GM19023 (cell line): ENCODE measurements at regions not wholly inside any gene's neighbourhood (a gene's known extent, or its start where the extent isn't known, plus 50 kb on each side); places are given as distances from the start of the nearest gene placed in this dataset.
A peak's percentile ranks its signal among the peaks of the same experiment; 100 is the strongest.
"Not testable (repeated sequence)": the region's sequence is repeated elsewhere in the genome, so short reads cannot be mapped to it uniquely, and the experiment has no call there.

Experiments
- ATAC-seq: cut with Tn5 transposase; IDR thresholded peaks from one replicate; pipeline ENCODE4 v1.9.1; 2021; ENCODE audit warnings: mild to moderate bottlenecking, moderate library complexity; ENCODE audit not compliant: unreplicated experiment

- ATAC-seq, result no peak
Measured at GRCh38 chr5:21085791-21086190, 1097.8 kb upstream of the CDH18 start.

GRCh38 chr5:21071986-21072385 lies 1084.0 kb upstream of the CDH18 start:
- no peak for ATAC-seq

GRCh38 chr5:21071421-21071820 lies 1083.4 kb upstream of the CDH18 start:
- no peak for ATAC-seq

- ATAC-seq, result no peak
Measured at GRCh38 chr5:21070858-21071257, 1082.9 kb upstream of the CDH18 start.

- ATAC-seq, result no peak
Measured at GRCh38 chr5:21067724-21068123, 1079.7 kb upstream of the CDH18 start.

- ATAC-seq, result no peak
Measured at GRCh38 chr5:21063146-21063545, 1075.1 kb upstream of the CDH18 start.

- no peak for ATAC-seq
Measured at GRCh38 chr5:21058289-21058688, 1070.3 kb upstream of the CDH18 start.

GRCh38 chr5:21051945-21052344 lies 1063.9 kb upstream of the CDH18 start:
- no peak for ATAC-seq

GRCh38 chr5:21049901-21050300 lies 1061.9 kb upstream of the CDH18 start:
- ATAC-seq, result no peak

- ATAC-seq, result no peak
Measured at GRCh38 chr5:21030981-21031380, 1043.0 kb upstream of the CDH18 start.

GRCh38 chr5:21024966-21025365 lies 1037.0 kb upstream of the CDH18 start:
- ATAC-seq, result no peak

GRCh38 chr5:21013237-21013636 lies 1025.2 kb upstream of the CDH18 start:
- ATAC-seq, result no peak

GRCh38 chr5:21007781-21008180 lies 1019.8 kb upstream of the CDH18 start:
- ATAC-seq, result no peak

- ATAC-seq, result not testable (repeated sequence)
Measured at GRCh38 chr5:20988933-20989332, 1000.9 kb upstream of the CDH18 start.

- no peak for ATAC-seq
Measured at GRCh38 chr5:20985754-20986153, 997.8 kb upstream of the CDH18 start.

GRCh38 chr5:20974426-20974825 lies 986.4 kb upstream of the CDH18 start:
- ATAC-seq, result no peak

GRCh38 chr5:20972419-20972925 lies 984.5 kb upstream of the CDH18 start:
- peak; percentile 77 for ATAC-seq

GRCh38 chr5:20959347-20959746 lies 971.3 kb upstream of the CDH18 start:
- ATAC-seq, result no peak

GRCh38 chr5:20958641-20959040 lies 970.6 kb upstream of the CDH18 start:
- ATAC-seq, result no peak

GRCh38 chr5:20956134-20956533 lies 968.1 kb upstream of the CDH18 start:
- no peak for ATAC-seq

- no peak for ATAC-seq
Measured at GRCh38 chr5:20949636-20950035, 961.6 kb upstream of the CDH18 start.

- not testable (repeated sequence) for ATAC-seq
Measured at GRCh38 chr5:20943183-20943971, 955.4 kb upstream of the CDH18 start.

GRCh38 chr5:20942603-20943002 lies 954.6 kb upstream of the CDH18 start:
- not testable (repeated sequence) for ATAC-seq
